HEK293T (cell line): ENCODE measurements at regions not wholly inside any gene's neighbourhood (a gene's known extent, or its start where the extent isn't known, plus 50 kb on each side); places are given as distances from the start of the nearest gene placed in this dataset.

Experiments
- ARNT ChIP-seq: fragments of 450-650 bp; IDR thresholded peaks from 2 replicates; pipeline ENCODE4 v1.6.1; 2017; ENCODE audit warnings: mild to moderate bottlenecking
- BHLHE40 ChIP-seq: fragments of 450-650 bp; IDR thresholded peaks from 2 replicates; pipeline ENCODE4 v1.6.1; 2016; ENCODE audit warnings: mild to moderate bottlenecking, moderate library complexity, borderline replicate concordance
- CTBP1 ChIP-seq: fragments of 450-650 bp; IDR thresholded peaks from 2 replicates; pipeline ENCODE4 v1.6.1; 2016; ENCODE audit warnings: borderline replicate concordance
- FOXA1 ChIP-seq: fragments of 450-650 bp; IDR thresholded peaks from 2 replicates; pipeline ENCODE4 v1.6.1; 2016; ENCODE audit warnings: mild to moderate bottlenecking
- FOXK2 ChIP-seq: fragments of 450-650 bp; IDR thresholded peaks from 2 replicates; pipeline ENCODE4 v1.6.1; 2016; ENCODE audit warnings: mild to moderate bottlenecking
- FOXM1 ChIP-seq: fragments of 450-650 bp; IDR thresholded peaks from 2 replicates; pipeline ENCODE4 v1.6.1; 2017; ENCODE audit warnings: mild to moderate bottlenecking, borderline replicate concordance
- LEF1 ChIP-seq: fragments of 450-650 bp; IDR thresholded peaks from 2 replicates; pipeline ENCODE4 v1.6.1; 2017; ENCODE audit warnings: mild to moderate bottlenecking, borderline replicate concordance
- NFRKB ChIP-seq: fragments of 450-650 bp; IDR thresholded peaks from 2 replicates; pipeline ENCODE4 v1.6.1; 2016; ENCODE audit warnings: mild to moderate bottlenecking, moderate library complexity
- PKNOX1 ChIP-seq: fragments of 450-650 bp; IDR thresholded peaks from 2 replicates; pipeline ENCODE4 v1.6.1; 2016
- SP1 ChIP-seq: fragments of 450-650 bp; IDR thresholded peaks from 2 replicates; pipeline ENCODE4 v1.6.1; 2017
- TARDBP ChIP-seq: fragments of 450-650 bp; IDR thresholded peaks from 2 replicates; pipeline ENCODE4 v1.6.1; 2016

DNA sequence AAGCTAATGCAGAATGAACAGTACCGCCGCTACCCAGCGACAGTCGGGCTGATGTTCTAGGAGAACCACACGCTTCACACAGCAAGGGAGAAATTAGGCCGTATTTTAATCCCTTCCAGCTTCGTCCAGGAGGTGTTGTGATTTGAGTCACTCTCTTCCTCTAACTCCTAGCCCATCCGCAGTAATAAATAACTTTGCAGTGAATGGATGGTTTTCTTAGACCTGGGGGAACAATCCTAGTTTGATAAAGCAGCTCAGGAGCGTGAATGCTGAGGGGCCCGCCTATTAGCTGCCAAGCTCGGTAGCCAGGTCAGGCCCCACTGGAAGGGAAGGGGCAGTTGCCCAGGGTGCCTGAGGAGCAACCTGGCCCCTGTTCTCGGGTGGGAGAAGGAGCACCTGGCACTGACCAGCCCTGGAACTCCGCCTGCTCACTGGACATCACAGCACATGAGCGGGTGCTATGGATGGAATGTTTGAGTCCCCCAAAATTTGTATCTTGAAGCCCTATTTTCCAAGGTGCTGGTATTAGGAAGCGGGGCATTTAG is 146.0 kb upstream of the AFDN start:
- TF ChIP-seq FOXM1 (no peak), SP1 (no peak), ARNT (no peak), LEF1 (no peak), BHLHE40 (no peak), CTBP1 (no peak), TARDBP (no peak), PKNOX1 (no peak), NFRKB (no peak), FOXK2 (no peak), FOXA1 (no peak)
